ENCODE measurements at regions not wholly inside any gene's neighbourhood (a gene's known extent, or its start where the extent isn't known, plus 50 kb on each side); places are given as distances from the start of the nearest gene placed in this dataset.

- no peak for TF ChIP-seq CTCF (IDR thresholded peaks at IDR 0.05)
- no peak for TF ChIP-seq ZFX (IDR thresholded peaks at IDR 0.05; ENCODE audit: borderline replicate concordance)
These were observed 196.3 kb downstream of the AXIN2 start for GRCh38 chr17:65365169-65365568.

All from 22Rv1 (cell line).